B cell (primary cell): ENCODE measurements at regions not wholly inside any gene's neighbourhood (a gene's known extent, or its start where the extent isn't known, plus 50 kb on each side); places are given as distances from the start of the nearest gene placed in this dataset.

ENCODE experiments used
- EZH2 ChIP-seq: IDR thresholded peaks from 2 replicates; pipeline ENCODE4 v1.6.1; 2012; ENCODE audit warnings: borderline replicate concordance, low read depth, mild to moderate bottlenecking, moderate library complexity, low read length; ENCODE audit not compliant: insufficient read depth, poor library complexity, severe bottlenecking
- TF ChIP-seq, protein P1 (sequence below): fragments of 200-600 bp; IDR thresholded peaks from one replicate; pipeline ENCODE4 v1.8.0; 2022; ENCODE audit warnings: antibody characterized with exemption, mild to moderate bottlenecking

DNA sequence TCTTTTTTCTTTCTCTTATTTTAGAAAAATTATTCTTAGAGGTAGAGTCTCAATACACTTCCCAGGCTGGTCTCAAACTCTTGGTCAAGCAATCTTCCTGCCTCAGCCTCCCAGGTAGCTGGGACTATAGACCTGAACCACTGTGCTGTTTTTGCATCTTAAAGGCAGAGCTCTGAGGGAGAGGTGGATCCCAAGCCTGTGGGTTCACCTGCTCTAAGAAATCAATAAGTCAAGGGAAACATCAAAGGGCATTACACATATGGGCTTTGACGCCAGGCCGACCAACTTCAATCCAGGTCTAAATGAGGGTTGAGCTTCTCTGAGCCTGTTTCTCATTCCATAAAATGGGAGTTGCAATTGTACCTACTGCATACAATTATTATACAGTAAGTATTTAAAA lies 223.9 kb downstream of the LY86 start:
- no peak for TF ChIP-seq EZH2
- TF ChIP-seq, protein P1, sequence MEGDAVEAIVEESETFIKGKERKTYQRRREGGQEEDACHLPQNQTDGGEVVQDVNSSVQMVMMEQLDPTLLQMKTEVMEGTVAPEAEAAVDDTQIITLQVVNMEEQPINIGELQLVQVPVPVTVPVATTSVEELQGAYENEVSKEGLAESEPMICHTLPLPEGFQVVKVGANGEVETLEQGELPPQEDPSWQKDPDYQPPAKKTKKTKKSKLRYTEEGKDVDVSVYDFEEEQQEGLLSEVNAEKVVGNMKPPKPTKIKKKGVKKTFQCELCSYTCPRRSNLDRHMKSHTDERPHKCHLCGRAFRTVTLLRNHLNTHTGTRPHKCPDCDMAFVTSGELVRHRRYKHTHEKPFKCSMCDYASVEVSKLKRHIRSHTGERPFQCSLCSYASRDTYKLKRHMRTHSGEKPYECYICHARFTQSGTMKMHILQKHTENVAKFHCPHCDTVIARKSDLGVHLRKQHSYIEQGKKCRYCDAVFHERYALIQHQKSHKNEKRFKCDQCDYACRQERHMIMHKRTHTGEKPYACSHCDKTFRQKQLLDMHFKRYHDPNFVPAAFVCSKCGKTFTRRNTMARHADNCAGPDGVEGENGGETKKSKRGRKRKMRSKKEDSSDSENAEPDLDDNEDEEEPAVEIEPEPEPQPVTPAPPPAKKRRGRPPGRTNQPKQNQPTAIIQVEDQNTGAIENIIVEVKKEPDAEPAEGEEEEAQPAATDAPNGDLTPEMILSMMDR: no peak
